Keratinocyte (primary cell): ENCODE measurements at regions not wholly inside any gene's neighbourhood (a gene's known extent, or its start where the extent isn't known, plus 50 kb on each side); places are given as distances from the start of the nearest gene placed in this dataset.

Source experiments
- CTCF ChIP-seq, 3 experiments: IDR thresholded peaks in 1 of 3; conservative IDR thresholded peaks in 1 of 3; optimal IDR thresholded peaks in 1 of 3; 2 replicates in 2 of 3; 3 replicates in 1 of 3; pipeline versions ENCODE3 to v1.5.1; 2011; ENCODE audit warnings: low read length in 3 of 3, mild to moderate bottlenecking in 3 of 3, moderate library complexity in 2 of 3, control low read depth in 1 of 3, inconsistent platforms in 1 of 3; ENCODE audit not compliant: insufficient read depth in 2 of 3; ENCODE audit errors: extremely low read depth in 1 of 3
- EZH2 ChIP-seq: IDR thresholded peaks from one replicate; pipeline ENCODE4 v1.6.1; 2012; ENCODE audit warnings: inconsistent platforms, mild to moderate bottlenecking, low read length, moderate library complexity

- TF ChIP-seq CTCF (optimal IDR thresholded peaks at IDR 0.05 in 1 of 3, IDR thresholded peaks at IDR 0.05 in 1 of 3, conservative IDR thresholded peaks at IDR 0.05 in 1 of 3; ENCODE audit: extremely low read depth in 1 of 3, insufficient read depth in 2 of 3, low read length in 3 of 3): no peak
- no peak for TF ChIP-seq EZH2
Observed at GRCh38 chr13:90933097-90933826, 414.2 kb upstream of the MIR17HG start.
